GM19035 (cell line): ENCODE measurements at regions not wholly inside any gene's neighbourhood (a gene's known extent, or its start where the extent isn't known, plus 50 kb on each side); places are given as distances from the start of the nearest gene placed in this dataset.
"Not testable (repeated sequence)": the region's sequence is repeated elsewhere in the genome, so short reads cannot be mapped to it uniquely, and the experiment has no call there.

Experiments
- ATAC-seq: cut with Tn5 transposase; IDR thresholded peaks from one replicate; pipeline ENCODE4 v1.9.1; 2021; ENCODE audit not compliant: unreplicated experiment

- ATAC-seq = not testable (repeated sequence)
Measured at GRCh38 chr2:89756616-89757015, 1065.1 kb downstream of the RPIA start.

GRCh38 chr2:89758332-89759026 is 1067.0 kb downstream of the RPIA start:
- ATAC-seq = not testable (repeated sequence)

GRCh38 chr2:89760762-89761161 is 1069.3 kb downstream of the RPIA start:
- ATAC-seq = not testable (repeated sequence)

- ATAC-seq = not testable (repeated sequence)
Measured at GRCh38 chr2:89761171-89761570, 1069.7 kb downstream of the RPIA start.

- ATAC-seq = not testable (repeated sequence)
Measured at GRCh38 chr2:89761863-89762262, 1070.4 kb downstream of the RPIA start.

GRCh38 chr2:89762461-89763253 is 1071.2 kb downstream of the RPIA start:
- ATAC-seq = not testable (repeated sequence)

GRCh38 chr2:89763254-89763580 is 1071.7 kb downstream of the RPIA start:
- ATAC-seq = no peak

GRCh38 chr2:89763581-89764485 is 1072.4 kb downstream of the RPIA start:
- no peak for ATAC-seq

- ATAC-seq = not testable (repeated sequence)
Measured at GRCh38 chr2:89764571-89765360, 1073.3 kb downstream of the RPIA start.

GRCh38 chr2:89765361-89765718 is 1073.9 kb downstream of the RPIA start:
- ATAC-seq = not testable (repeated sequence)

- ATAC-seq = not testable (repeated sequence)
Measured at GRCh38 chr2:89766141-89766990, 1074.9 kb downstream of the RPIA start.

GRCh38 chr2:89767058-89767457 is 1075.6 kb downstream of the RPIA start:
- not testable (repeated sequence) for ATAC-seq

- no peak for ATAC-seq
Measured at GRCh38 chr2:89767572-89768435, 1076.3 kb downstream of the RPIA start.

- no peak for ATAC-seq
Measured at GRCh38 chr2:89775885-89776284, 1084.4 kb downstream of the RPIA start.

- no peak for ATAC-seq
Measured at GRCh38 chr2:89780318-89780717, 1088.8 kb downstream of the RPIA start.

- no peak for ATAC-seq
Measured at GRCh38 chr2:89781962-89782361, 1090.5 kb downstream of the RPIA start.

GRCh38 chr2:89784960-89785359 is 1093.5 kb downstream of the RPIA start:
- ATAC-seq = no peak

GRCh38 chr2:89785528-89785927 is 1094.1 kb downstream of the RPIA start:
- ATAC-seq = not testable (repeated sequence)

GRCh38 chr2:89786642-89787041 is 1095.2 kb downstream of the RPIA start:
- ATAC-seq = not testable (repeated sequence)
